Bronchial epithelial cell (primary cell): ENCODE measurements at regions not wholly inside any gene's neighbourhood (a gene's known extent, or its start where the extent isn't known, plus 50 kb on each side); places are given as distances from the start of the nearest gene placed in this dataset.

Experiments
- DNase-seq: peaks from one replicate; pipeline ENCODE4 v3.0.0-alpha.2; 2010; ENCODE audit warnings: low read depth
- FAIRE-seq: peaks from 2 replicates; lab custom pipeline; 2011; peaks lifted over from hg19 to GRCh38; lab: Jason Lieb, UNC
- H3K27me3 ChIP-seq: 2 replicates; pipeline ENCODE4 v1.5.1; 2011; ENCODE audit warnings: low read length; ENCODE audit not compliant: control insufficient read depth, insufficient read depth
- H3K36me3 ChIP-seq: 2 replicates; pipeline ENCODE4 v1.5.1; 2011; ENCODE audit warnings: low read length; ENCODE audit not compliant: control insufficient read depth, insufficient read depth
- H3K4me3 ChIP-seq: 2 replicates; pipeline ENCODE4 v1.5.1; 2011; ENCODE audit warnings: mild to moderate bottlenecking, low read depth, low read length, control low read depth
- CTCF ChIP-seq: IDR thresholded peaks from 2 replicates; pipeline ENCODE4 v1.5.1; 2011; ENCODE audit warnings: mild to moderate bottlenecking, moderate library complexity, low read length, control low read depth, inconsistent platforms; ENCODE audit not compliant: insufficient read depth, severe bottlenecking

DNA sequence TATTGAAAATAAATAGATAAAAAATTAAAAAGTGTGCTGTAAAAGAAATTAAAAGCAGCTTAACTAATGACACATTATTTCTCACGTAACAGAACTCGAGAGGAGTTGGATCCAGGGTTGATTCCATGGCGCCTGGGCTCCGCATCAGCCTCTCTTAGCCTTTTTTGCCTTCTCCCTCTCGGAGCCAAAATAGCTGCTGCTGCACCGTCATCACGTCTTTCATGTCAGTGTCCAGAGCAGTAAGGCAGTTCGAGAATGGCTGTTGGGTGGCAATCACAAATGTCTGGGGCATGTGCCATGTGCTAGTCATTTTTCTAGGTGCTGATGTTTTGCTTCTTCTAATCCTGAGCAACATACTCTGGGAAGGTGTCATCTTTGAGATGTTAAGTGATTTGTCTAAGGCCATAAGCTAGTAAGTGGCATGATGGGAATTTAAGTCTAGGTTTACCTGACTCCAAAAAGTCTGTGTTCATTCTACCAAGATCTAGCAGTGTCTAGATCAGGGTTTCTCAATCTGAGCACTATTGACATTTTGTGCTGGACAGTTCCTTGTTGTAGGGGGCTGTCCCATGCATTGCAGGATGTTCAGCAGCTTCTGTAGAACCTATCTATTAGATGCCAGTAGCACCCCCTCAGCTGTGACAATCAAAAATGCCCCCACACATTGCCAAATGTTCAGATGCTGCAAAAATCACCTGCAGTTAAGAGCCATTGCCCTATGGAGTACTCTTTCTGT, 280.4 kb downstream of the HAPSTR1 start:
- no peak overlapping the region for H3K4me3 ChIP-seq
- no peaks in the 10 kb centered on the region for H3K36me3 ChIP-seq
- DNase-seq (no peak), FAIRE-seq (no peak)
- no peak for TF ChIP-seq CTCF
- no peaks in the 10 kb centered on the region for H3K27me3 ChIP-seq

GRCh38 chr16:9372934-9373890, 281.8 kb downstream of the HAPSTR1 start:
- Histone ChIP-seq H3K36me3 (no peaks in the 10 kb centered on the region), H3K27me3 (no peaks in the 10 kb centered on the region), H3K4me3 (no peak overlapping the region)
- TF ChIP-seq CTCF: no peak
- DNase-seq (no peak), FAIRE-seq (no peak)

GRCh38 chr16:9374061-9374460, 282.6 kb downstream of the HAPSTR1 start:
- Histone ChIP-seq H3K4me3 (no peak overlapping the region), H3K27me3 (no peaks in the 10 kb centered on the region), H3K36me3 (no peaks in the 10 kb centered on the region)
- FAIRE-seq (no peak), DNase-seq (no peak)
- no peak for TF ChIP-seq CTCF

DNA sequence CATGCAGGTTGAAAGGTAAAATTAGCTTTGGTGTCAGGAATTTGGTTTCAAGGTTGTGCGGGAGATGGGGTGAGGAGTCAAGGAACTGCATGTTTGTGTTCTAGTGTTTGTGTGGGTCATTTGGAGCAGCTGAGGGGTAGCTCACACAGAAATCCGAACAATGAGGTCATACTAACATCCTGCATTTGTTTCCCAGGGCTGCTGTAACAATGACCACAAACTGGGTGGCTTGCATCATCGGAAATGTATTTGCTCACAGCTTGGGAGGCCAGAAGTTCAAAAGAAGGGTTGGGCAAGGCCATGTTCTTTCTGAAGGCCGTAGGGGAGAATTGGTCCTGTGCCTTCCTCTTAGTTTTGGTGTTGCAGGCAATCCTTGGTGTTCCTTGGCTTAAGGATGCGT, 287.4 kb downstream of the HAPSTR1 start:
- Histone ChIP-seq H3K36me3 (no peaks in the 10 kb centered on the region), H3K4me3 (no peak overlapping the region), H3K27me3 (no peaks in the 10 kb centered on the region)
- DNase-seq: no peak
- FAIRE-seq: no peak
- TF ChIP-seq CTCF: no peak

GRCh38 chr16:9380221-9380620, 288.8 kb downstream of the HAPSTR1 start:
- FAIRE-seq (no peak), DNase-seq (no peak)
- Histone ChIP-seq H3K27me3 (no peaks in the 10 kb centered on the region), H3K4me3 (no peak overlapping the region), H3K36me3 (no peaks in the 10 kb centered on the region)
- TF ChIP-seq CTCF: no peak
